ENCODE measurements at regions not wholly inside any gene's neighbourhood (a gene's known extent, or its start where the extent isn't known, plus 50 kb on each side); places are given as distances from the start of the nearest gene placed in this dataset.

DNA sequence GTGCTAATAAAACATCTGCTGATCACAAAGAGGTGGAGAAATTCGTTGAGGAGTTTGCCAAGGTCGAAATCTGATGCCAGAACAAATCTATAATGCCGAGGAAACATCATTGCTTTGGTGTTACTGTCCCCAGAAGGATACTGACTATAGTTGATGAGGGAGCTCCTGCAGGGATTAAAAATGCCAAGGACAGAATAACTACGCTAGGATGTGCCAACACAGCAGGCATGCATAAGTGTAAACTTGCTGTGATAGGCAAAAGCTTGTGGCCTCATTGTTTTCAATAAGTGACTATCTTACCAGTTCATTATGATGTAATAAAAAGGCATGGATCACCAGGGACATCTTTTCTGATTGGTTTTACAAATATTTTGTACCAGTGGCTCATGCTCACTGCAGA lies 66.8 kb upstream of the ADCY2 start:
- TF ChIP-seq, protein P1, sequence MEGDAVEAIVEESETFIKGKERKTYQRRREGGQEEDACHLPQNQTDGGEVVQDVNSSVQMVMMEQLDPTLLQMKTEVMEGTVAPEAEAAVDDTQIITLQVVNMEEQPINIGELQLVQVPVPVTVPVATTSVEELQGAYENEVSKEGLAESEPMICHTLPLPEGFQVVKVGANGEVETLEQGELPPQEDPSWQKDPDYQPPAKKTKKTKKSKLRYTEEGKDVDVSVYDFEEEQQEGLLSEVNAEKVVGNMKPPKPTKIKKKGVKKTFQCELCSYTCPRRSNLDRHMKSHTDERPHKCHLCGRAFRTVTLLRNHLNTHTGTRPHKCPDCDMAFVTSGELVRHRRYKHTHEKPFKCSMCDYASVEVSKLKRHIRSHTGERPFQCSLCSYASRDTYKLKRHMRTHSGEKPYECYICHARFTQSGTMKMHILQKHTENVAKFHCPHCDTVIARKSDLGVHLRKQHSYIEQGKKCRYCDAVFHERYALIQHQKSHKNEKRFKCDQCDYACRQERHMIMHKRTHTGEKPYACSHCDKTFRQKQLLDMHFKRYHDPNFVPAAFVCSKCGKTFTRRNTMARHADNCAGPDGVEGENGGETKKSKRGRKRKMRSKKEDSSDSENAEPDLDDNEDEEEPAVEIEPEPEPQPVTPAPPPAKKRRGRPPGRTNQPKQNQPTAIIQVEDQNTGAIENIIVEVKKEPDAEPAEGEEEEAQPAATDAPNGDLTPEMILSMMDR (IDR thresholded peaks at IDR 0.05) = no peak
- no peak for TF ChIP-seq ZBTB21 (CRISPR knock-in tag; IDR thresholded peaks at IDR 0.05; ENCODE audit: borderline replicate concordance)
- TF ChIP-seq, protein P2, sequence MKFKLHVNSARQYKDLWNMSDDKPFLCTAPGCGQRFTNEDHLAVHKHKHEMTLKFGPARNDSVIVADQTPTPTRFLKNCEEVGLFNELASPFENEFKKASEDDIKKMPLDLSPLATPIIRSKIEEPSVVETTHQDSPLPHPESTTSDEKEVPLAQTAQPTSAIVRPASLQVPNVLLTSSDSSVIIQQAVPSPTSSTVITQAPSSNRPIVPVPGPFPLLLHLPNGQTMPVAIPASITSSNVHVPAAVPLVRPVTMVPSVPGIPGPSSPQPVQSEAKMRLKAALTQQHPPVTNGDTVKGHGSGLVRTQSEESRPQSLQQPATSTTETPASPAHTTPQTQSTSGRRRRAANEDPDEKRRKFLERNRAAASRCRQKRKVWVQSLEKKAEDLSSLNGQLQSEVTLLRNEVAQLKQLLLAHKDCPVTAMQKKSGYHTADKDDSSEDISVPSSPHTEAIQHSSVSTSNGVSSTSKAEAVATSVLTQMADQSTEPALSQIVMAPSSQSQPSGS (CRISPR knock-in tag; IDR thresholded peaks at IDR 0.05; ENCODE audit: borderline replicate concordance, low read depth) = no peak
- TF ChIP-seq, protein P3, sequence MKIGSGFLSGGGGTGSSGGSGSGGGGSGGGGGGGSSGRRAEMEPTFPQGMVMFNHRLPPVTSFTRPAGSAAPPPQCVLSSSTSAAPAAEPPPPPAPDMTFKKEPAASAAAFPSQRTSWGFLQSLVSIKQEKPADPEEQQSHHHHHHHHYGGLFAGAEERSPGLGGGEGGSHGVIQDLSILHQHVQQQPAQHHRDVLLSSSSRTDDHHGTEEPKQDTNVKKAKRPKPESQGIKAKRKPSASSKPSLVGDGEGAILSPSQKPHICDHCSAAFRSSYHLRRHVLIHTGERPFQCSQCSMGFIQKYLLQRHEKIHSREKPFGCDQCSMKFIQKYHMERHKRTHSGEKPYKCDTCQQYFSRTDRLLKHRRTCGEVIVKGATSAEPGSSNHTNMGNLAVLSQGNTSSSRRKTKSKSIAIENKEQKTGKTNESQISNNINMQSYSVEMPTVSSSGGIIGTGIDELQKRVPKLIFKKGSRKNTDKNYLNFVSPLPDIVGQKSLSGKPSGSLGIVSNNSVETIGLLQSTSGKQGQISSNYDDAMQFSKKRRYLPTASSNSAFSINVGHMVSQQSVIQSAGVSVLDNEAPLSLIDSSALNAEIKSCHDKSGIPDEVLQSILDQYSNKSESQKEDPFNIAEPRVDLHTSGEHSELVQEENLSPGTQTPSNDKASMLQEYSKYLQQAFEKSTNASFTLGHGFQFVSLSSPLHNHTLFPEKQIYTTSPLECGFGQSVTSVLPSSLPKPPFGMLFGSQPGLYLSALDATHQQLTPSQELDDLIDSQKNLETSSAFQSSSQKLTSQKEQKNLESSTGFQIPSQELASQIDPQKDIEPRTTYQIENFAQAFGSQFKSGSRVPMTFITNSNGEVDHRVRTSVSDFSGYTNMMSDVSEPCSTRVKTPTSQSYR (CRISPR knock-in tag; IDR thresholded peaks at IDR 0.05) = no peak
- TF ChIP-seq FOXJ3 (CRISPR knock-in tag; IDR thresholded peaks at IDR 0.05; ENCODE audit: borderline replicate concordance) = no peak
- TF ChIP-seq, protein P4, sequence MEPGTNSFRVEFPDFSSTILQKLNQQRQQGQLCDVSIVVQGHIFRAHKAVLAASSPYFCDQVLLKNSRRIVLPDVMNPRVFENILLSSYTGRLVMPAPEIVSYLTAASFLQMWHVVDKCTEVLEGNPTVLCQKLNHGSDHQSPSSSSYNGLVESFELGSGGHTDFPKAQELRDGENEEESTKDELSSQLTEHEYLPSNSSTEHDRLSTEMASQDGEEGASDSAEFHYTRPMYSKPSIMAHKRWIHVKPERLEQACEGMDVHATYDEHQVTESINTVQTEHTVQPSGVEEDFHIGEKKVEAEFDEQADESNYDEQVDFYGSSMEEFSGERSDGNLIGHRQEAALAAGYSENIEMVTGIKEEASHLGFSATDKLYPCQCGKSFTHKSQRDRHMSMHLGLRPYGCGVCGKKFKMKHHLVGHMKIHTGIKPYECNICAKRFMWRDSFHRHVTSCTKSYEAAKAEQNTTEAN (CRISPR knock-in tag; IDR thresholded peaks at IDR 0.05) = no peak
- no peak for TF ChIP-seq JAZF1 (CRISPR knock-in tag; IDR thresholded peaks at IDR 0.05)
- no peak for TF ChIP-seq RELA (CRISPR knock-in tag; IDR thresholded peaks at IDR 0.05; ENCODE audit: borderline replicate concordance)
- TF ChIP-seq ESRRA (CRISPR knock-in tag; IDR thresholded peaks at IDR 0.05; ENCODE audit: borderline replicate concordance) = no peak
